Cardiac muscle cell (in vitro differentiated cells and primary cell): ENCODE measurements at regions not wholly inside any gene's neighbourhood (a gene's known extent, or its start where the extent isn't known, plus 50 kb on each side); places are given as distances from the start of the nearest gene placed in this dataset.

Experiments used
- DNase-seq, 2 donors: peaks; one replicate each; pipeline versions ENCODE4 v3.0.0 to v3.0.0-alpha.2; 2010 to 2017; ENCODE audit warnings: low read depth in 1 of 2, low spot score in 1 of 2
- H3K27ac ChIP-seq: fragments of 200-600 bp; sonication (generic); 2 replicates; pipeline ENCODE4 v1.5.1; 2016
- H3K27me3 ChIP-seq: fragments of 200-600 bp; sonication (generic); 2 replicates; pipeline ENCODE4 v1.6.0; 2016; ENCODE audit warnings: control low read depth
- H3K36me3 ChIP-seq: fragments of 200-600 bp; sonication (generic); 2 replicates; pipeline ENCODE4 v1.5.1; 2016; ENCODE audit warnings: control low read depth
- H3K4me1 ChIP-seq: fragments of 200-600 bp; sonication (generic); 2 replicates; pipeline ENCODE4 v1.8.1; 2017; ENCODE audit warnings: low read depth, mild to moderate bottlenecking, mixed run types
- H3K4me3 ChIP-seq: fragments of 200-600 bp; sonication (generic); 2 replicates; pipeline ENCODE4 v1.5.1; 2016; ENCODE audit warnings: mild to moderate bottlenecking
- H3K9me3 ChIP-seq: fragments of 200-600 bp; sonication (generic); 2 replicates; pipeline ENCODE4 v1.5.1; 2017; ENCODE audit warnings: low read depth, mild to moderate bottlenecking, control low read depth
- TF ChIP-seq, protein P1 (sequence below): IDR thresholded peaks from 2 replicates; pipeline ENCODE4 v1.5.1; 2012; ENCODE audit warnings: low read depth, mild to moderate bottlenecking, low read length

GRCh38 chr18:76759056-76759455, 63.3 kb upstream of the ZNF236 start:
- no peak for DNase-seq
- no peaks in the 10 kb centered on the region for H3K4me1 ChIP-seq
- no peaks in the 10 kb centered on the region for H3K36me3 ChIP-seq
- H3K27ac ChIP-seq, result no peak overlapping the region
- TF ChIP-seq, protein P1, sequence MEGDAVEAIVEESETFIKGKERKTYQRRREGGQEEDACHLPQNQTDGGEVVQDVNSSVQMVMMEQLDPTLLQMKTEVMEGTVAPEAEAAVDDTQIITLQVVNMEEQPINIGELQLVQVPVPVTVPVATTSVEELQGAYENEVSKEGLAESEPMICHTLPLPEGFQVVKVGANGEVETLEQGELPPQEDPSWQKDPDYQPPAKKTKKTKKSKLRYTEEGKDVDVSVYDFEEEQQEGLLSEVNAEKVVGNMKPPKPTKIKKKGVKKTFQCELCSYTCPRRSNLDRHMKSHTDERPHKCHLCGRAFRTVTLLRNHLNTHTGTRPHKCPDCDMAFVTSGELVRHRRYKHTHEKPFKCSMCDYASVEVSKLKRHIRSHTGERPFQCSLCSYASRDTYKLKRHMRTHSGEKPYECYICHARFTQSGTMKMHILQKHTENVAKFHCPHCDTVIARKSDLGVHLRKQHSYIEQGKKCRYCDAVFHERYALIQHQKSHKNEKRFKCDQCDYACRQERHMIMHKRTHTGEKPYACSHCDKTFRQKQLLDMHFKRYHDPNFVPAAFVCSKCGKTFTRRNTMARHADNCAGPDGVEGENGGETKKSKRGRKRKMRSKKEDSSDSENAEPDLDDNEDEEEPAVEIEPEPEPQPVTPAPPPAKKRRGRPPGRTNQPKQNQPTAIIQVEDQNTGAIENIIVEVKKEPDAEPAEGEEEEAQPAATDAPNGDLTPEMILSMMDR, result no peak
- no peaks in the 10 kb centered on the region for H3K9me3 ChIP-seq
- H3K4me3 ChIP-seq, result no peak overlapping the region
- H3K27me3 ChIP-seq, result no peaks in the 10 kb centered on the region

DNA sequence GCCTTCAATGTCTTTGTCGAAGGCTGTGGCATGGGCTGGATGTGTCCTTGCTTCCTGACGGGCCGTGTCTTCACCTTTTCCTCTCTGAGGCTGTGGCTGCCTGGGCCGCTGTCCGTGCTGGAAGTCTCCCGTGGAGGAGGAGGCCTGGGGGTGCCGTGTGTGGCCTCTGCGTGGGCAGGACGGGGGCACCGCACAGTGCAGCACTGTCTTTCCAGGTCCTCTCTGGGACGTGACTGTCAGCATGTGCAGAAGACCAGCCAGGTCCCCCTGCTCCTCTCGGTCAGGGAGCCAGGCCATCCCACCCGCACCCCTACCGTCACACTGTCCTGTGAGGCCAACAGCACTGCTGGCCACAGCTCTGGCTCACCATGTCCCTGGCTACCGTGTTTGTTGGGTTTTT, 64.4 kb upstream of the ZNF236 start:
- H3K4me1 ChIP-seq, result no peaks in the 10 kb centered on the region
- H3K36me3 ChIP-seq, result no peaks in the 10 kb centered on the region
- no peaks in the 10 kb centered on the region for H3K9me3 ChIP-seq
- H3K27me3 ChIP-seq, result no peaks in the 10 kb centered on the region
- TF ChIP-seq, protein P1, result no peak
- H3K4me3 ChIP-seq, result no peak overlapping the region
- H3K27ac ChIP-seq, result no peak overlapping the region
- no peak for DNase-seq

GRCh38 chr18:76757335-76757734, 65.0 kb upstream of the ZNF236 start:
- Histone ChIP-seq H3K4me3 (no peak overlapping the region), H3K36me3 (no peaks in the 10 kb centered on the region), H3K27ac (no peak overlapping the region), H3K27me3 (no peaks in the 10 kb centered on the region), H3K9me3 (no peaks in the 10 kb centered on the region), H3K4me1 (no peaks in the 10 kb centered on the region)
- TF ChIP-seq, protein P1, result no peak
- DNase-seq, result no peak

- Histone ChIP-seq H3K9me3 (no peaks in the 10 kb centered on the region), H3K27me3 (no peaks in the 10 kb centered on the region), H3K36me3 (no peaks in the 10 kb centered on the region), H3K27ac (no peak overlapping the region), H3K4me1 (no peaks in the 10 kb centered on the region), H3K4me3 (no peak overlapping the region)
- TF ChIP-seq, protein P1, result no peak
- no peak for DNase-seq
Measured at GRCh38 chr18:76756531-76757253, 65.7 kb upstream of the ZNF236 start.

DNA sequence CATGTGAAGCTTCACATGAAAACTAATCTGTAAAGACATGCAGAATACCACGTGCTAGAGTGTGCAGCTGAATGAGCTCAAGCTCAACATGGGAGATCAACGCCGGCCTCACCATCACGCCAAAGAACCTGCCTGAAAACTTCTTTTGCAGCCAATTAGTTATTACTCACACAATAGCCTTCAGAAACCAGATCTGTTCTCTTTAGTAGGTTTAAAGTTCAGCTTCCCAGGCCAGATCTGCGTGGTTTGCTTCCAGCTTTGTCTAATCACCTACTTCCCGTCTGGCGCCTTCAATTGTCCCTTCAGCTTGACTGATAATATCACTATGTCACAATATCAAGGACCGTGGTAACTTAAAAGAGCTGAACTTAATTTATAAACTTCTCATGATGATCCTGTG, 68.0 kb upstream of the ZNF236 start:
- TF ChIP-seq, protein P1, result no peak
- no peak overlapping the region for H3K27ac ChIP-seq
- no peaks in the 10 kb centered on the region for H3K27me3 ChIP-seq
- peaks cover 2% of the 10 kb centered on the region for H3K9me3 ChIP-seq
- no peak overlapping the region for H3K4me3 ChIP-seq
- no peaks in the 10 kb centered on the region for H3K4me1 ChIP-seq
- no peaks in the 10 kb centered on the region for H3K36me3 ChIP-seq
- no peak for DNase-seq
